AG10803 (cell line): ENCODE measurements at regions not wholly inside any gene's neighbourhood (a gene's known extent, or its start where the extent isn't known, plus 50 kb on each side); places are given as distances from the start of the nearest gene placed in this dataset.

Experiments used
- DNase-seq: peaks from one replicate; pipeline ENCODE4 v3.0.0; 2010; ENCODE audit warnings: low read depth
- H3K4me3 ChIP-seq: 2 replicates; pipeline ENCODE4 v1.5.1; 2011; ENCODE audit warnings: mild to moderate bottlenecking, low read length, control low read depth
- TF ChIP-seq, protein P1 (sequence below): conservative IDR thresholded peaks from 2 replicates; pipeline ENCODE4 v1.5.1; 2011; ENCODE audit warnings: mild to moderate bottlenecking, low read length, control low read depth, inconsistent platforms

DNA sequence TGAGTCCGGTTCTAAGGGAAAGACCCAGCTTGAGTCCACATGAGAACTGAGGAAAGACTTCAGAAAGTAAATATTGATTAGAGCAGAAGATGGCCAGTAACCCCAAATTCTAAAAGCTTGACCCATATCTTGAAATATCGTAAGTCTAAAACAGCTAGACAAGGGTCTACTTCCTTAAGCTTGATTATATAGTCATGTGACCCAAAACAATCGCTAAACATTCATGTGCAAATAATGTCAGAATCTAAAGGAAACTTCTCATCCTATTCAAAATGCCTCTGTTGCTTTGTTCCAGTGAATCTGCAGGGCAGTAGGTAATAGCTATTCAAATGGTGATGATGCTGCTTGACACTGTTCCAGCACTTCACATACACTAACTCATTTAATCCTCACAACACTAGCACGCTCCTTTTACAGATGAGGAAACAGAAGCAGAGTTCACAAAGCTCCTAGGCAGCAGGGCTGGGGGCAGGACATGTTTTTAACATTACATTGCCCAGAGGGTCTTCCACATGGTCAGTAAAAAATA, 52.6 kb downstream of the TCF20 start:
- no peak for DNase-seq
- no peak overlapping the region for H3K4me3 ChIP-seq
- TF ChIP-seq, protein P1, sequence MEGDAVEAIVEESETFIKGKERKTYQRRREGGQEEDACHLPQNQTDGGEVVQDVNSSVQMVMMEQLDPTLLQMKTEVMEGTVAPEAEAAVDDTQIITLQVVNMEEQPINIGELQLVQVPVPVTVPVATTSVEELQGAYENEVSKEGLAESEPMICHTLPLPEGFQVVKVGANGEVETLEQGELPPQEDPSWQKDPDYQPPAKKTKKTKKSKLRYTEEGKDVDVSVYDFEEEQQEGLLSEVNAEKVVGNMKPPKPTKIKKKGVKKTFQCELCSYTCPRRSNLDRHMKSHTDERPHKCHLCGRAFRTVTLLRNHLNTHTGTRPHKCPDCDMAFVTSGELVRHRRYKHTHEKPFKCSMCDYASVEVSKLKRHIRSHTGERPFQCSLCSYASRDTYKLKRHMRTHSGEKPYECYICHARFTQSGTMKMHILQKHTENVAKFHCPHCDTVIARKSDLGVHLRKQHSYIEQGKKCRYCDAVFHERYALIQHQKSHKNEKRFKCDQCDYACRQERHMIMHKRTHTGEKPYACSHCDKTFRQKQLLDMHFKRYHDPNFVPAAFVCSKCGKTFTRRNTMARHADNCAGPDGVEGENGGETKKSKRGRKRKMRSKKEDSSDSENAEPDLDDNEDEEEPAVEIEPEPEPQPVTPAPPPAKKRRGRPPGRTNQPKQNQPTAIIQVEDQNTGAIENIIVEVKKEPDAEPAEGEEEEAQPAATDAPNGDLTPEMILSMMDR, result no peak

DNA sequence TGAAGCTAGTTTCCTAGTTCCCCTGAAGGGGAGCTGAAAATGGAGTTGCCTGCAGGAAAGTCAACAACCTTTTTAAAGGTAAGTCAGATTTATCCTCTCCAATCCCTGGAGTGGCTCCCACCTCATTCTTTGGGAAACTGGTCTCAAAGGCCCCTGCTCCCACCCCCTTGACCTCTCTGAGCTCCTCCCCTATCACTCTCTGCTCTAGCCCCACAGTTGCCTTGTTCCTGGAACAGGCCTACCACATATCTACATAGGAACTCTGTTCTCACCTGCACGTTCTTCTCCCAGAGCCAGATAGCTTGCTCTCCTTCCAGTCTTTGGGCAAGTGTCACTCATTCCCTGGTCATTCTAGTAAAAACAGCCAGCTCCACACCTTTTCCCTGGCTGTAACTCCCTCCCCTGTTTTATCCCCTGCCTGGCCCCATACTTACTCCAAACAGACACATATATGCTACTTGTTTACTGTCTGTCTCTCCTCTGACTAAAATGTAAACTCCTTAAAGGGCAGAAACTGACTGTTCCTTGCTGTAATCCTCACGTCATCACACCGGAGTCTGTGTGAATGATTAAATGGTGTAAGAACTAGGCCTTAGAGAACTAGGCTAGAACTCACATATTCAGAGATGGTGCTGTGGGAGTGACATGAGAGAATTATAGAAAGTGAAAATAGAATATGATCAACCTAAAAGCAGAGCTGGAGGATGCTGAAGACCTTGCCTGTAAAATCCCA, 53.3 kb downstream of the TCF20 start:
- TF ChIP-seq, protein P1, result no peak
- no peak for DNase-seq
- H3K4me3 ChIP-seq, result no peak overlapping the region

DNA sequence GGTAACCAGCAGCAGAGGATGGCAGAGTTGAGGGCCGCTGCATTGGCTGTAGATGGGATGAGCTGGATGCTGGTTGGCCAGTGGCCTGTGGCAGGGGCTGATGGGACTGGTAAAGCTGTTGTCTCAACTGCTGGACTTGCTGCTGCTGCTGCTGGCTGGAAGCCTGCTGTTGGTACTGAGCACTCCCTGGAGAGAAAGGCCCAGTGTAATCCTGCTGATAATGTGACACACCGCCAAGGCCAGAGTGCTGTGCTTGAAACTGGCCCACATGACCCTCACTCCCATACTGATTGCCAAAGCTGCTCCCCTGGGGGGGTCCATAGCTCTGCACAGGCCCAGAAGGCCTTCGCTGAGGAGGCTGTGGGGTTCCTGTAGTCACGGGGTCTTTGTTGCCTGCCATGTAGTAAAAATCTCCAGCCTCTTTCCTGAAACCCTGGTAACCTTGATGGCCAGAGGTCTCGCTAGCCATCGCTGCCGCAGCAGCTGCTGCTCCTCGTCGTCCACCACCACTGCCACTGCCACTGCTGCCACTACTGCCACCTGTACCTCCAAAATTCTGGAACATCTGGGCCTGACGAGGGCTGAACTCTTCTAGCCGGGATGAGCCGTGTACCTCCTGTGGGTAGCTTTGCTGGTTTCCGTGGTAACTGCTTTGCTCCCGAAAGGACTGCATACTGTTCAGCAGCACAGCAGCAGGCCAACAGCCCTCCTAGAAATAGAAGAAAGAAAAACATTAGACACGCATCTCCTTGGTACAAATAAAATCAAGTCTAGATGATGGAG, 55.6 kb downstream of the TCF20 start:
- TF ChIP-seq, protein P1, result no peak
- no peak for DNase-seq
- no peak overlapping the region for H3K4me3 ChIP-seq

DNA sequence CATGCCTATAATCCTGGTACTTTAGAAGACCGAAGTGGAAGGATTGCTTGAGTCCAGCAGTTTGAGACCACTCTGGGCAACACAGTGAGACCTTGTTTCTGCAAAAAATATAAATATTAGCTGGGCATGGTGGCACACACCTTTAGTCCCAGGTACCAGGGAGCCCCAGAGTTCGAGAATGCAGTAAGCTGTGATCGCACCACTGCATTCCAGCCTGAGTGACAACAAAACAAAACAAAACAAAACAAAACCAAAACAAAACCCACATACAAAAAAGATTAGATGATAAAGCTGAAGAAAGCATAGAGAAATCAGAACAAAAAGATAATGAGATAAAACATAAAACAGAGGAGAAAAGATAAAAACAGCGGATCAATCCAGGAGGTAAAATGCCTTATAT, 62.1 kb downstream of the TCF20 start:
- no peak overlapping the region for H3K4me3 ChIP-seq
- DNase-seq, result no peak
- TF ChIP-seq, protein P1, result no peak

DNA sequence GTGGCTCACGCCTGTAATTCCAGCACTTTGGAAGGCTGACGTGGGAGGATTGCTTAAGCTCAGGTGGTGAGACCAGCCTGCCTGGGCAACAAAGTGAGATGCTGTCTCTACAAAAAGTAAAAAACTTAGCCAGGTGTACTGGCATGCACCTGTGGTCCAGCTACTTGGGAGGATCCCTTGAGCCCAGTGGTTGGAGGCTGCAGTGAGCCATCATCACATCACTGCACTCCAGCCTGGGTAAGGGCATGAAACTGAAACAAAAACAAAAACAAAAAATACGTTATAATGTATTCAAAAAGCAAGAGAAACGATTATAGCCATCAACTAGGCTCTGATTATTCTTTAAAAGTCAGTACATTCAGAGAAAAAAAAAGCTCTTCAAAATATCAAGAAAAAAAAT, 62.5 kb downstream of the TCF20 start:
- TF ChIP-seq, protein P1, result no peak
- no peak overlapping the region for H3K4me3 ChIP-seq
- no peak for DNase-seq

DNA sequence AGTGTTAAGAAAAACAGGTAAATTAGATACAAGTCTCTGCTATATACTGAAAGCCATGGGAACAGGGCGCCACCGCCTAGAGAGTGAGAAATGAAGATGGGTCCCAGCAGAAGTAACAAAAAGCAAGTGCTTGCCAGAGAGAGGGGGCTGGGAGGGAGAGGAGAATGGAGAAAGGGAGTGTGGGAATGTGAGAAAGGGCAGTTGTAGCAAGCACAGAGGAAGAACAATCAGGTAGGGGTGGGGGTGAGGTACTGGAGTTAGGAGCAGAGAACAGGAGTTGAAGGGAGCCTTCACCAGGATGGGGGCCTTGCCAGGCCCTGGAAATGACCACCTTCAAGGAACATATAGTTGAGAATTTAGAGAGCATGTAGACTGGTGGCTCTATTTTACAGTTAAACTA, 66.8 kb downstream of the TCF20 start:
- TF ChIP-seq, protein P1, result no peak
- H3K4me3 ChIP-seq, result no peak overlapping the region
- no peak for DNase-seq
